OCI-LY1 (cell line): ENCODE measurements at regions not wholly inside any gene's neighbourhood (a gene's known extent, or its start where the extent isn't known, plus 50 kb on each side); places are given as distances from the start of the nearest gene placed in this dataset.

ENCODE experiments used
- EZH2 ChIP-seq: fragments of 200-600 bp; sonication (generic), shearing (Covaris generic); IDR thresholded peaks from 2 replicates; pipeline ENCODE4 v1.8.0; 2017; ENCODE audit warnings: borderline replicate concordance, mixed run types, mild to moderate bottlenecking, antibody characterized with exemption, low read length, moderate library complexity, mixed read lengths
- TF ChIP-seq, protein P1 (sequence below): fragments of 200-600 bp; sonication (generic), shearing (Covaris generic); IDR thresholded peaks from 2 replicates; pipeline ENCODE4 v1.5.1; 2017; ENCODE audit warnings: mild to moderate bottlenecking, antibody characterized with exemption, low read length, moderate library complexity, mixed read lengths

DNA sequence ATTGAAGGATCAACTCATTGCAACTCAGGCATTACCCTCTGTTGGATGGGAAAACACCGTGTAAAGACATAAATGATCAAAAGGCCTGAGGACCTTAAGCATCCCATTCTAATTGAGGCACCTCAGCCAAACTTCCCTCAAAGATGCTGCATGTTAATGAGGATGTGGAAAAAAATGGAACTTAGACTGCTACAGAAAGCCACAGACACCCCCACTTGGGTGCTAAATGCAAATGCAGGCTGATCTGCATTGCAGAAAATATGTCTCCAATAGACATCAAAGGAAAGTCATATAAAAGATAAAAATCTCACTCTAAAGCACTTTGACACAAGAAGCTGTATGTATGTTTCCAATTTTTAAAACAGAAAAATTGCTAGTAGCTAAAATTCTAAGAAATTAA, 504.7 kb downstream of the KCNJ3 start:
- no peak for TF ChIP-seq EZH2
- TF ChIP-seq, protein P1, sequence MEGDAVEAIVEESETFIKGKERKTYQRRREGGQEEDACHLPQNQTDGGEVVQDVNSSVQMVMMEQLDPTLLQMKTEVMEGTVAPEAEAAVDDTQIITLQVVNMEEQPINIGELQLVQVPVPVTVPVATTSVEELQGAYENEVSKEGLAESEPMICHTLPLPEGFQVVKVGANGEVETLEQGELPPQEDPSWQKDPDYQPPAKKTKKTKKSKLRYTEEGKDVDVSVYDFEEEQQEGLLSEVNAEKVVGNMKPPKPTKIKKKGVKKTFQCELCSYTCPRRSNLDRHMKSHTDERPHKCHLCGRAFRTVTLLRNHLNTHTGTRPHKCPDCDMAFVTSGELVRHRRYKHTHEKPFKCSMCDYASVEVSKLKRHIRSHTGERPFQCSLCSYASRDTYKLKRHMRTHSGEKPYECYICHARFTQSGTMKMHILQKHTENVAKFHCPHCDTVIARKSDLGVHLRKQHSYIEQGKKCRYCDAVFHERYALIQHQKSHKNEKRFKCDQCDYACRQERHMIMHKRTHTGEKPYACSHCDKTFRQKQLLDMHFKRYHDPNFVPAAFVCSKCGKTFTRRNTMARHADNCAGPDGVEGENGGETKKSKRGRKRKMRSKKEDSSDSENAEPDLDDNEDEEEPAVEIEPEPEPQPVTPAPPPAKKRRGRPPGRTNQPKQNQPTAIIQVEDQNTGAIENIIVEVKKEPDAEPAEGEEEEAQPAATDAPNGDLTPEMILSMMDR, result peak; percentile 7; the same call in 1 of the 2 replicates
